Urinary bladder (tissue), 3 donors: ENCODE measurements at regions not wholly inside any gene's neighbourhood (a gene's known extent, or its start where the extent isn't known, plus 50 kb on each side); places are given as distances from the start of the nearest gene placed in this dataset.
"Not testable (repeated sequence)": the region's sequence is repeated elsewhere in the genome, so short reads cannot be mapped to it uniquely, and the experiment has no call there.

Experiments used
- DNase-seq: peaks from one replicate; pipeline ENCODE4 v3.0.0-alpha.2; 2015; ENCODE audit errors: extremely low spot score
- H3K27ac ChIP-seq: one replicate; pipeline ENCODE4 v1.5.1; 2013; ENCODE audit warnings: low read depth, mild to moderate bottlenecking, moderate library complexity
- H3K36me3 ChIP-seq: one replicate; pipeline ENCODE4 v1.6.1; 2013; ENCODE audit warnings: mild to moderate bottlenecking, moderate library complexity; ENCODE audit not compliant: insufficient read depth
- H3K4me1 ChIP-seq: one replicate; pipeline ENCODE4 v1.6.1; 2013; ENCODE audit warnings: mild to moderate bottlenecking, moderate library complexity; ENCODE audit not compliant: insufficient read depth
- H3K4me3 ChIP-seq: one replicate; pipeline ENCODE4 v1.5.1; 2013; ENCODE audit warnings: low read depth, low read length
- WGBS: extraction: QIAGEN DNeasy Blood & Tissue Kit; methylation state at CpG from one replicate; pipeline ENCODE4 v1.1.7; 2013; 5-methylcytosine and 5-hydroxymethylcytosine counted together
- donor health status: healthy with polysubstance abuse.
- donor health status: healthy.

DNA sequence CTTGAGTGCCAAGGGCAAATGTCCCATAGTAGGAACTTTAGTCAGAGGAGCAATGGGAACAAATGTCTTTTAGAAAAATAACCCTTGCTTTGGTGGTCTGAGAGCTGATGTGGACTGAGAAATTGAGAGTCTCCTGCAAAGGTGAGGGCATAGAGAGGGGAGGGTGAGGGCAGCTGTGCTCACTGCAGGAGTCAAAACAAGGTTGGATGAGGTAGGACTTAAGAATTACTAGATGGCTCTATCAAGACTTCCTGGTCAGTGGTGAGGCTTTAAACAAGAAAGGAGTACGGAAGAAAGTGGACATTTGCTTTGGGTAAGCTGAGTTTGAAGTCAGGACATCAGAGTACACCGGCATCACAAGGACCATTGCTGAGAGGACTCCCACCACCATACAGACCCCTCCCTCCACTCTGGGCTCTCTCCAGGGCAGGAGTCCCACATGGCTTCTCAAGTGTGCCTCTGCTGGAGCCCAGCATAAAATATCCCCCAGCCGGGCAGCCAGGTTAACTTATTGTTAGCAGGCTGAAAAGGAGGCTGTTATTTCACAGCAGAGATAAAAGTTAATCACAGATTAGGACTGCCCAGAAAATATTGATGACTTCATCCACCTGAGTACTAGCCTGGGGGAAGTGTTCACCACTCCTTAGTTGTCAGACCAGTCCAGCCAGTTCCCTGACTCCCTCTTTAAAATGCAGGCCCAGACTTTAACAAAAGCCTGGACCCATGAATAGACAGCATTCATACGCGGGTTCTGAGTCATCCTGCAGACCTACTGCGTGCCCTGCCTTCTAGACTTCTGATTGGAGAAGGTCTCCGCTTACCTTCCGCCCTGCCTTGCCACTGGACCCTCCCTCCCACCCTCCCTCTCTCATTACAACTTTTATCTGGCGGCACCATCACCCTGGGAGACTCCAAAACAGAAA lies 167.2 kb downstream of the BCL2L11 start:
- not testable (repeated sequence) for H3K4me1 ChIP-seq, H3K4me3 ChIP-seq, H3K27ac ChIP-seq, H3K36me3 ChIP-seq
- peak; percentile 66 for DNase-seq
- 64% methylated on average over 7 of the region's 9 CpGs for WGBS

DNA sequence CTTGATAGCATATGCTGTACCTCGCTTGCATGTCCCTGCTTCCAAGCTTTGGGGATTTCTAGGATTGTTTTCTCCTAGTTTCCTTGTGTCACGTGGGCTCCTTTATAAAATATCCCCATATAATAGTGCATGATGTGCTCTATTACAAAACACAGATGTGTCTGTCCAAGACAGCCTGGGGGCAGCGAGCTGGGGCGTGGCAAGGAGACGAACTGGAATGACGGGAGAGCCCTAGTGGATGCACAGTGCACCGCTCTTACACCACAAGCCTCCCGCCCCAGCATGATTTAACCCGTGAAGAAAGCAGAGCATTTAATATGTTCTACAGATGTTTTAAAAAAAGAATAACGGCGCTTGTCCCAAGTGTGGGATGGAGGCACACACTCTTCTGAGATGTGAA lies 169.7 kb downstream of the BCL2L11 start:
- WGBS = 87% methylated on average over 10 of the region's 11 CpGs
- not testable (repeated sequence) for DNase-seq, H3K4me1 ChIP-seq, H3K27ac ChIP-seq, H3K36me3 ChIP-seq, H3K4me3 ChIP-seq

DNA sequence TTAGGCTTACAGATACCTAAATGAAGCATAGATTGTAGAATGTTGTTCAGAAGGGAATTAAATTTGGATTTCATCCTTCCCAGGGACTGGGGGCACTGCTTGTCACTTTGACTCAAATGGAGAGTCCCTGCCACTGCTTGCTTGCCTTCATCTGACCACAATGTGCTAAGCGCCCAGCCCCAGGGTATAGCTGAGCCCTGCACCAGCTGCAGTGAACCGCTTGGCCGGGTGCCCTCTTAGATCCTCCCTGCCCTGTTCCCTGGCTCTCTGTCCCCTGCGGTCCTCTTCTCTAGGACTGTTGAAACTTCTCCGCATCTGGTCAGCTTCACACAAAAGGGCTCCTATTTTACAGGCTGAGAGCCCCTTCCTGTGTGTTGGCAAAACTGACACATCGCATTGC lies 170.9 kb downstream of the BCL2L11 start:
- H3K27ac ChIP-seq, DNase-seq, H3K4me3 ChIP-seq, H3K36me3 ChIP-seq, H3K4me1 ChIP-seq: not testable (repeated sequence)
- 80% methylated on average over 5 of the region's 6 CpGs for WGBS

DNA sequence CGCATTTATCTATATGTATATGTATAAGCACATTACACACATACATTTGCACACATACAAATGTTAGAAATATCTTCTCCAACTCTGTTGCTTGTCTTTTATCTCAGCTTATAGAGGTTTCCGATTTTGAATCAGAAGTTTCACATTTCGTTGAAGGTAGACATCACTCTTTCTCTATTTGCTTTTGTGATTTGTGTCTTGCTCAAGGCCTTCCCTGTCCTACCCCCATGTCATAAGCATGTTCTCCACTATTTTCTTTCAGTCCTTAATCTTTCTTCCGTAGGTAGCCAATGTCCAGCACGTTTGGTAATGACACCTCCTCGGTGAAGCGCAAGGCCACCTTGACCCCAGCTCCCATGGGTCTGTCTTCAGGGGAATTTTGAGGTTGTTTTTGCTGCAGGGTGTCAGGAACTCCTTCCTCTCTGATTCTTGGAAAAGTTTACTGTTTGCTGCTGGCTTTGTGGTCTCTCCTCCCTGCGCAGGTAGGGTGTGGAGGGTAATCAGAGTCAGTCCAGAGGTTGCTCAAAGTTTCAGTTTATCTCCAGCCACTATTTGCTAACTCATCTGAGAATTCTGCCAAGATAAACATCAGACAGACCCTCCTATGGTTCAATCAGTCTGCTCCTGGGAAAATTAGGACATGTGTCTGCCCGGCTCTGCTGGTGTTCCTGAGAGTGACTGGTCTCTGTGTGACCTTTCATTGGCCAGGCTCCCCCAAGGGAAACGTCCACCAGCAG lies 171.7 kb downstream of the BCL2L11 start:
- not testable (repeated sequence) for DNase-seq, H3K27ac ChIP-seq, H3K4me1 ChIP-seq, H3K36me3 ChIP-seq, H3K4me3 ChIP-seq
- 89% methylated on average over 7 of the region's 10 CpGs for WGBS

DNA sequence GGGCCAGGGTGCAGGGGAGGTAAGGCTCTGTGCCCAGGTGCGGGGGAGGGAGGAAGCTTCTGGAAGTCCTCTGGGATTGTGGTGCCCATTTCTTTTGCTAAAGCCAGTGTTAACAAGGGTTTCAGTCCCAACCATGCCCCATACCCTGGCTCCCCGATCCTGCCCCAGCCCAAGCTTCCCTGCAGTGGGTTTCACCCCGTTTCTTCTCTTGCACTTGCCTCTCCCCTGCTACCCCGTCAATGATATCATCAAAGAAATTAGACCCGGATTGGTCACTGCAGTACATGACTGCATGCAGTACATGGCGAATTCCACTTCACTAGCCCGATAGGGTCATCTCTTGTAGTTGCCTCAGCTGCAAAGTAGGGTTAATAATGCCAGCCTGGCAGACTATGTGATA lies 174.0 kb downstream of the BCL2L11 start:
- WGBS = 90% methylated on average over 4 of the region's 7 CpGs
- not testable (repeated sequence) for H3K27ac ChIP-seq, DNase-seq, H3K4me1 ChIP-seq, H3K4me3 ChIP-seq, H3K36me3 ChIP-seq

DNA sequence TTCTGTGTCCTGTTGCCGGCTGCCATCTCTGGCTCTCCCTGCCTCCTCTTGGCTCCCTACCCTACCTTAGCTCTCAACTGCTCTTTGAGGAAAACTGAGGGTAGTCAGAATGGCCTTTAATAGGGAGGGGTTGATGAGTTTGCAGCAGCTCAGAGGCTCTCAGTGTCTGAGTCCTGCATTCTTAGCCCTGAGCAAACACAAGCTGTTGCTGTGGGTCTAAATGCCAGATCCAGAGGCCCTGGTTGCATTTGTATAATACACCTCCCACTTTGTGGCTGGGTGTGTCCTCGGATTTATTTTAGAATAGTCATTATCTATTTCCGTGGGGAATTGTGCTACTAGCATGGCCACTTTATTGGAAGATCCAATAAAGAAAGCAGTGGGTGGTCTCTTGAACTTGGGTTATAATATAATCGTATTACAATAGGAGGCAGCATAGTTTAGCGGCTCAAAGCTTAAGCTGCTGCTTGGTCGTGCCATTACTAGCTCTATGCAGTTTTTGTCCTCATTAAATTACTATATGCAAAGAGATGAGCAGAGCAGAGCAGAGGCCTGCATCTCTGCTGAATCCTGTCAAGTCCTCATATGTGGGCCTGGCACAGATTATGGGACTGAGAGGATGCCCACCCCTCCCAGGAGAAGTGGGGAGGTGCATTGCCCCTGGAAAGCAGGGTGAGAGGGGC lies 175.5 kb downstream of the BCL2L11 start:
- DNase-seq, H3K27ac ChIP-seq, H3K4me1 ChIP-seq, H3K4me3 ChIP-seq, H3K36me3 ChIP-seq: not testable (repeated sequence)
- 55% methylated on average over 5 of the region's 6 CpGs for WGBS

DNA sequence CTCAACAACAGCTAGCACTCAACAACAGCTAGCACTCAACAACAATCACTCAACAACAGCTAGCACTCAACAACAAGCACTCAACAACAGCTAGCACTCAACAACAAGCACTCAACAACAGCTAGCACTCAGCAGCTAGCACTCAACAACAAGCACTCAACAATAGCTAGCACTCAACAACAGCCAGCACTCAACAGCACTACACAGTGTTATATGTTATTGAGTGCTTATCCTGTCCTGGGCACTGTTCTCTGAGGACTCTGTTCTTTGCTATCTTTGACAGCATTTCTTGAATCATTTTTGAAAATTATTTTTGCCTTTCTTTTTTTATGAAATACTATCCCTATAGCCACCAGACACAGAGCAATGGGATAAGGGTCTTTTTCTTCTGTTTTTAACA lies 176.4 kb downstream of the BCL2L11 start:
- H3K36me3 ChIP-seq, H3K4me1 ChIP-seq, DNase-seq, H3K27ac ChIP-seq, H3K4me3 ChIP-seq: not testable (repeated sequence)

DNA sequence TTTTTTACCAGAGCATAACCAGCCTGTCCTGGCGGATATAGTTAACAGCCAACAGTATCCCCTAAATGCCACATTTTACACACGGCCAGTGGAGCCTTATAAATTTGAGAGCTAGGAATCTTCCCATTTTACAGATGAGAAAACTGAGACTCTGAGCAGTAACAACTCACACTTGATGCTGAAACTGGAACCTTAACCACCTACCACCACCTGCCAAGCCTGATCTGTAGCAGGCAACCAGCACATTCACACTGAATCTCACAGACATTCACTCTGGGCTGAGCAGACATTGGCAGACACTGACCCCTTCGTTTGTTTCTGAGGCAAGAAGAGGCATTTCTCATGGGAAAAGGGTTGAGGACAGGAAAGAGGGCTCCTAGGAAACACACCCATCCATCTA lies 178.2 kb downstream of the BCL2L11 start:
- DNase-seq, H3K36me3 ChIP-seq: not testable (repeated sequence)
- 91% methylated on average over 3 of the region's 3 CpGs for WGBS

DNA sequence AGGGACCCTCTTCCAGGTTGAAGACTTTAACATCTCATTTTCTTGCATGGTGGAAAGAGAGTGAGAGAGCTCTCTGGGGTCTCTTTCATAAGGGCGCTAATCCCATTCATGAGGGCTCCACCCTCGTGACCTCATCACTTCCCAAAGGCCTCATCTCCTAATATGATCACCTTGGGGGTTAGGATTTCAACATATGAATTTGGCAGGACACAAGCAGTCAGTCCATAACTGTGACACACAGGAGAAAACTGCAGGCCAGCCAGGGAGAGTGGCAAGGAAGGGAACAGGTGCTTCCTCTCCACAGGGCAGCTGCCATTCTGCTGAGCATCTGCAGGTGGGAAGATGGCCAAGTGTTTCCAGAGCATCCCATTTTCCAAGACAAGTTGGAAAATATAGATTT lies 178.9 kb downstream of the BCL2L11 start:
- H3K4me1 ChIP-seq, H3K27ac ChIP-seq, DNase-seq, H3K36me3 ChIP-seq, H3K4me3 ChIP-seq: not testable (repeated sequence)
- WGBS = 93% methylated on average over 2 of the region's 2 CpGs

More for the DNA sequence above, 178.2 kb downstream of the BCL2L11 start:
- not testable (repeated sequence) for H3K4me1 ChIP-seq, H3K4me3 ChIP-seq, H3K27ac ChIP-seq

DNA sequence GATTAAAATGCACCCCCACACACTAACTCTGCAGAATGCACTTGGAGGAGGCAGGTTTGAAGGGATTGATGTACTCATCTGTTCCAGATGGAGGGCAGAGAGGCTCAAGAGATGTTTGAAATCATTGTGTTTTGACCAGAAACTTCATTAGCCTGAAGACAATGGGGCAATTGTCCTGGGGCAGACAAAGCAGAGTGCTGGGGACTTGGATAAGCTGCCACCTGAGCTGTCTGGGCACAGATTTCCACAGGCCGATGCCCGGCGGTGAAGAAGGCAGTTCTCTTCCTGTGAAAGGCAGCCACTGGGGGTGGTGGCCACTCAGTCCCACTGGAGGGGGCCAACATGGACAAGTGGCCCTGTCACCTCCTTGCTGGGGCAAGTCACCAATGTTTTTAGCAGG lies 181.0 kb downstream of the BCL2L11 start:
- H3K4me1 ChIP-seq, H3K4me3 ChIP-seq, DNase-seq, H3K36me3 ChIP-seq, H3K27ac ChIP-seq: not testable (repeated sequence)
- no CpG with 5 or more reads among the region's 3 CpGs for WGBS

DNA sequence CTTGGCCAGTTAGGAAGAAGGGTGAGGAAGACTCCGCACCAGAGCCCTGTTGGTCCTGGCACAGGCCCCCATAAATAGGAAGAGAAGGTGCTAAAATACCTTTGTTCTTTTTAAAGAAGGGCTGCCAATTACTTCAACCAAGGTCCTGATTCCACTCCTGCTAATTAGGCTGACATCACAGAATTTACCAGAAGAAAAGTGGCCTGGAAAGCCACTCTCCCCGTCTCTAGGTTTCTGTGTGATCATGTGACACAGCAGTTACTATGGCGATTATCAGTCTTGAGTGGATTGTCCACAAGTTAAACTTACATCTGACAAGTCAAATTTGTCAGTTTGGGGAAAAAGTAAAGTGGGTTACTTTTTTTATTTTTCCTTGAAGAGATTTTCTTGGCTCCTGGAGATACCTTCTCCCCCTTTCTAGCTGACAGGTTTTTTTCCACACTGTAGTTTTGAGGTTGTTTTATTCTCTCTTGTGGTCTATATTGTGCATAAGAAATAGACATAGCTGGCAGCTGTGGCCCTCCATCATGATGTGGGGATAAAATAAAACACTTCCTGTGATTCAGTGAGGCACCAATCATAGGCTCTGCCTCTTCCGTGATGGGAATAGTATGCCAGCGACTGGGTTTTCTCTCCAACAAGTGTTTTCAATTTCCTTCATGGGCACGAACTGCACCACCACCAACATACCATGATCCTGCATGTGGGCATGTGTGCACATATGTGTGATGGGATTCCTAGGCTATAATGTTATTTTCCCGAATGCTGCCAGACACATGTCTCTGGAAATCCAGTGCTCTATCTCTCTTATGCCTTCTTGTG lies 181.9 kb downstream of the BCL2L11 start:
- H3K27ac ChIP-seq, H3K4me3 ChIP-seq, DNase-seq, H3K36me3 ChIP-seq, H3K4me1 ChIP-seq: not testable (repeated sequence)
- 78% methylated on average over 6 of the region's 7 CpGs for WGBS

DNA sequence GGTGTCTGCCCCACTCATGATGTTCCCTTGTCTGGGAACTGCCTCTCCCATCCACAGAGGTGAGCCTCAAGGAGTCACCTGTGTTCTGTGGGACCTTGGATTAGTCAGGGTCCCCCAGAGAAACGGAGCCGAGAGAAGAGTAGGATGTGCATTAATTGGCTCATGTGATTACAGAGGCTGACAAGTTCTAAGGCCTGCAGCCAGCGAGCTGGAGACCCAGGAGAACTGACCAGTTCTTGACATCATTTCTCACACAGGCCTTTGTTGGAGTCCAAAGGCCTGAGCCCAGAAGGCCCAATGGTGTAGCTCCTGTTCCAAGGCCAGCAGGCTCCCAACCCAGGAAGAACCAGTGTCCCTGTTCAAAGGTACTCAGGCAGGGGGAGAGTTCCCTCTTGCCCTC lies 186.6 kb downstream of the BCL2L11 start:
- not testable (repeated sequence) for H3K4me1 ChIP-seq, H3K27ac ChIP-seq, H3K36me3 ChIP-seq, DNase-seq, H3K4me3 ChIP-seq
- WGBS = 97% methylated on average over 3 of the region's 3 CpGs
